Iris pigment epithelial cell (primary cell): ENCODE measurements at regions not wholly inside any gene's neighbourhood (a gene's known extent, or its start where the extent isn't known, plus 50 kb on each side); places are given as distances from the start of the nearest gene placed in this dataset.

Source experiments
- DNase-seq: peaks from one replicate; pipeline ENCODE4 v3.0.0-alpha.2; 2011; ENCODE audit warnings: low read depth

GRCh38 chr22:27116312-27117086, 459.1 kb downstream of the MIAT start:
- no peak for DNase-seq

GRCh38 chr22:27120036-27120435, 462.6 kb downstream of the MIAT start:
- no peak for DNase-seq

GRCh38 chr22:27122574-27122973, 465.2 kb downstream of the MIAT start:
- DNase-seq = no peak

- no peak for DNase-seq
Measured at GRCh38 chr22:27123880-27124279, 466.5 kb downstream of the MIAT start.

- DNase-seq = no peak
Measured at GRCh38 chr22:27124351-27124966, 467.1 kb downstream of the MIAT start.

- peak; percentile 40 for DNase-seq
Measured at GRCh38 chr22:27125539-27125938, 468.2 kb downstream of the MIAT start.

- DNase-seq = no peak
Measured at GRCh38 chr22:27127911-27128310, 470.5 kb downstream of the MIAT start.

- DNase-seq = no peak
Measured at GRCh38 chr22:27128461-27129085, 471.2 kb downstream of the MIAT start.

- peak; percentile 96 for DNase-seq
Measured at GRCh38 chr22:27129266-27129665, 471.9 kb downstream of the MIAT start.

GRCh38 chr22:27130906-27131305, 473.5 kb downstream of the MIAT start:
- peak; percentile 43 for DNase-seq

- no peak for DNase-seq
Measured at GRCh38 chr22:27131346-27131745, 474.0 kb downstream of the MIAT start.

GRCh38 chr22:27132400-27132799, 475.0 kb downstream of the MIAT start:
- DNase-seq = no peak

GRCh38 chr22:27133019-27133431, 475.6 kb downstream of the MIAT start:
- DNase-seq = no peak

- peak; percentile 22 for DNase-seq
Measured at GRCh38 chr22:27133681-27134314, 476.4 kb downstream of the MIAT start.

GRCh38 chr22:27134315-27134701, 476.9 kb downstream of the MIAT start:
- peak; percentile 94 for DNase-seq

- DNase-seq = peak; percentile 71
Measured at GRCh38 chr22:27135031-27135981, 477.9 kb downstream of the MIAT start.

GRCh38 chr22:27136596-27136995, 479.2 kb downstream of the MIAT start:
- no peak for DNase-seq

GRCh38 chr22:27137871-27138337, 480.5 kb downstream of the MIAT start:
- DNase-seq = no peak

- DNase-seq = no peak
Measured at GRCh38 chr22:27138471-27138870, 481.1 kb downstream of the MIAT start.

- DNase-seq = peak; percentile 86
Measured at GRCh38 chr22:27139935-27140511, 482.6 kb downstream of the MIAT start.

GRCh38 chr22:27142286-27142685, 484.9 kb downstream of the MIAT start:
- no peak for DNase-seq
